ENCODE measurements at regions not wholly inside any gene's neighbourhood (a gene's known extent, or its start where the extent isn't known, plus 50 kb on each side); places are given as distances from the start of the nearest gene placed in this dataset.

DNA sequence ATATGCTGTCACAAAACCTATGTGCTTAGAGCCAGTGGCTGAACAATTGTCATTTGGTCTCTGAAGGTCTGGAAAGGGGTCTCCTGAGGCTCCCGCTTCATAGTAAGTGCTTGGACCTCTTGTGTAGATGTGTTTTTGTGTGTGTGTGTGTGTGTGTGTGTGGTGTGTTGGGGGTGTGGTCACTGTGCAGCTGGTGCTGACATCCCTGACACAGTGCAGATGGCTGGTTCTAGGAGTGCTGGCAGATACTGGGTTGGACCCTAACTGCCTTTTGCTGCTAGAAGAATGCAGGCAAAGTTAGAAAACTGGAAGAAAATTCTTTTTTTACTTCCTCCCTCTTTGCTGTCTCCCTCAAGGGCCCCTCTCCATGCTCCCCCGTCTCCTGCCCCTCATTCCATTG is 1872.6 kb downstream of the ARAP2 start:
- TF ChIP-seq, protein P1, sequence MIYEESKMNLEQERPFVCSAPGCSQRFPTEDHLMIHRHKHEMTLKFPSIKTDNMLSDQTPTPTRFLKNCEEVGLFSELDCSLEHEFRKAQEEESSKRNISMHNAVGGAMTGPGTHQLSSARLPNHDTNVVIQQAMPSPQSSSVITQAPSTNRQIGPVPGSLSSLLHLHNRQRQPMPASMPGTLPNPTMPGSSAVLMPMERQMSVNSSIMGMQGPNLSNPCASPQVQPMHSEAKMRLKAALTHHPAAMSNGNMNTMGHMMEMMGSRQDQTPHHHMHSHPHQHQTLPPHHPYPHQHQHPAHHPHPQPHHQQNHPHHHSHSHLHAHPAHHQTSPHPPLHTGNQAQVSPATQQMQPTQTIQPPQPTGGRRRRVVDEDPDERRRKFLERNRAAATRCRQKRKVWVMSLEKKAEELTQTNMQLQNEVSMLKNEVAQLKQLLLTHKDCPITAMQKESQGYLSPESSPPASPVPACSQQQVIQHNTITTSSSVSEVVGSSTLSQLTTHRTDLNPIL (CRISPR knock-in tag; IDR thresholded peaks at IDR 0.05; ENCODE audit: low read depth) = no peak
- TF ChIP-seq ISL1 (CRISPR knock-in tag; IDR thresholded peaks at IDR 0.05) (no peak), PPARA (CRISPR knock-in tag; IDR thresholded peaks at IDR 0.05; ENCODE audit: borderline replicate concordance) (no peak), RARB (CRISPR knock-in tag; IDR thresholded peaks at IDR 0.05) (no peak), ARNTL (CRISPR knock-in tag; IDR thresholded peaks at IDR 0.05; ENCODE audit: borderline replicate concordance, low read depth) (no peak), ZNF70 (CRISPR knock-in tag; IDR thresholded peaks at IDR 0.05) (no peak), ZFP30 (CRISPR knock-in tag; IDR thresholded peaks at IDR 0.05) (no peak), SNAI2 (CRISPR knock-in tag; IDR thresholded peaks at IDR 0.05) (no peak), GLIS3 (CRISPR knock-in tag; IDR thresholded peaks at IDR 0.05) (no peak), OSR1 (CRISPR knock-in tag; IDR thresholded peaks at IDR 0.05) (no peak), CSDC2 (CRISPR knock-in tag; IDR thresholded peaks at IDR 0.05) (no peak)
- TF ChIP-seq, protein P2, sequence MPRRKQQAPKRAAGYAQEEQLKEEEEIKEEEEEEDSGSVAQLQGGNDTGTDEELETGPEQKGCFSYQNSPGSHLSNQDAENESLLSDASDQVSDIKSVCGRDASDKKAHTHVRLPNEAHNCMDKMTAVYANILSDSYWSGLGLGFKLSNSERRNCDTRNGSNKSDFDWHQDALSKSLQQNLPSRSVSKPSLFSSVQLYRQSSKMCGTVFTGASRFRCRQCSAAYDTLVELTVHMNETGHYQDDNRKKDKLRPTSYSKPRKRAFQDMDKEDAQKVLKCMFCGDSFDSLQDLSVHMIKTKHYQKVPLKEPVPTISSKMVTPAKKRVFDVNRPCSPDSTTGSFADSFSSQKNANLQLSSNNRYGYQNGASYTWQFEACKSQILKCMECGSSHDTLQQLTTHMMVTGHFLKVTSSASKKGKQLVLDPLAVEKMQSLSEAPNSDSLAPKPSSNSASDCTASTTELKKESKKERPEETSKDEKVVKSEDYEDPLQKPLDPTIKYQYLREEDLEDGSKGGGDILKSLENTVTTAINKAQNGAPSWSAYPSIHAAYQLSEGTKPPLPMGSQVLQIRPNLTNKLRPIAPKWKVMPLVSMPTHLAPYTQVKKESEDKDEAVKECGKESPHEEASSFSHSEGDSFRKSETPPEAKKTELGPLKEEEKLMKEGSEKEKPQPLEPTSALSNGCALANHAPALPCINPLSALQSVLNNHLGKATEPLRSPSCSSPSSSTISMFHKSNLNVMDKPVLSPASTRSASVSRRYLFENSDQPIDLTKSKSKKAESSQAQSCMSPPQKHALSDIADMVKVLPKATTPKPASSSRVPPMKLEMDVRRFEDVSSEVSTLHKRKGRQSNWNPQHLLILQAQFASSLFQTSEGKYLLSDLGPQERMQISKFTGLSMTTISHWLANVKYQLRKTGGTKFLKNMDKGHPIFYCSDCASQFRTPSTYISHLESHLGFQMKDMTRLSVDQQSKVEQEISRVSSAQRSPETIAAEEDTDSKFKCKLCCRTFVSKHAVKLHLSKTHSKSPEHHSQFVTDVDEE (CRISPR knock-in tag; IDR thresholded peaks at IDR 0.05) = no peak
- TF ChIP-seq, protein P3, sequence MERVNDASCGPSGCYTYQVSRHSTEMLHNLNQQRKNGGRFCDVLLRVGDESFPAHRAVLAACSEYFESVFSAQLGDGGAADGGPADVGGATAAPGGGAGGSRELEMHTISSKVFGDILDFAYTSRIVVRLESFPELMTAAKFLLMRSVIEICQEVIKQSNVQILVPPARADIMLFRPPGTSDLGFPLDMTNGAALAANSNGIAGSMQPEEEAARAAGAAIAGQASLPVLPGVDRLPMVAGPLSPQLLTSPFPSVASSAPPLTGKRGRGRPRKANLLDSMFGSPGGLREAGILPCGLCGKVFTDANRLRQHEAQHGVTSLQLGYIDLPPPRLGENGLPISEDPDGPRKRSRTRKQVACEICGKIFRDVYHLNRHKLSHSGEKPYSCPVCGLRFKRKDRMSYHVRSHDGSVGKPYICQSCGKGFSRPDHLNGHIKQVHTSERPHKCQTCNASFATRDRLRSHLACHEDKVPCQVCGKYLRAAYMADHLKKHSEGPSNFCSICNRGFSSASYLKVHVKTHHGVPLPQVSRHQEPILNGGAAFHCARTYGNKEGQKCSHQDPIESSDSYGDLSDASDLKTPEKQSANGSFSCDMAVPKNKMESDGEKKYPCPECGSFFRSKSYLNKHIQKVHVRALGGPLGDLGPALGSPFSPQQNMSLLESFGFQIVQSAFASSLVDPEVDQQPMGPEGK (CRISPR knock-in tag; IDR thresholded peaks at IDR 0.05; ENCODE audit: borderline replicate concordance) = no peak

All from SK-N-SH treated with all-trans-retinoic acid at 6 μM for 48 hours (cell line).